ENCODE measurements at regions not wholly inside any gene's neighbourhood (a gene's known extent, or its start where the extent isn't known, plus 50 kb on each side); places are given as distances from the start of the nearest gene placed in this dataset.
"Not testable (repeated sequence)": the region's sequence is repeated elsewhere in the genome, so short reads cannot be mapped to it uniquely, and the experiment has no call there.

GRCh38 chrX:8027827-8028226 is 100.6 kb upstream of the PNPLA4 start:
- no peak for DNase-seq (ENCODE audit: low read depth in 2 of 2)

- no peak for DNase-seq (ENCODE audit: low read depth in 2 of 2)
Measured at GRCh38 chrX:8025705-8026104, 98.5 kb upstream of the PNPLA4 start.

DNA sequence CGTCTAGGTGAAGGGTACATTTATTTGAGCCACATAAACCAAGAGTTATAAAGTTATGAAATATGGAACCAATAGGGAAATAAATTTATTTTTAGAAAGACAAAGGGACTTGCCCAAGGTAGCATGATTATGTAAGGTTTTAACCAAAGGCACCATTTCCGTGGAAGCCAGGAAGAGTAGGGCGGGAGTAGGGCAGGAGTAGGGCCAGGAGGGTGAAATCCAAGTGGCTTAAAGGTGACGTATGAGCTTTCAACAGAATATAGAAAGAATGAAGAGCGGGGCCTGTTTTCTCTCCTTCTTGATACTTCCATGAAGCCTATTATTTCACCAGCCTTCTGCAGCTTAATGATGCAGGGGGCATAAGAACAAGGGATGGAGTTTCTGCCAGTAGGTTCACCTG is 91.7 kb upstream of the PNPLA4 start:
- DNase-seq (ENCODE audit: low read depth in 2 of 2) = no peak

- no peak for DNase-seq (ENCODE audit: low read depth in 2 of 2)
Measured at GRCh38 chrX:8010105-8010504, 82.9 kb upstream of the PNPLA4 start.

GRCh38 chrX:8005678-8006347 is 78.6 kb upstream of the PNPLA4 start:
- no peak for DNase-seq (ENCODE audit: low read depth in 2 of 2)

DNA sequence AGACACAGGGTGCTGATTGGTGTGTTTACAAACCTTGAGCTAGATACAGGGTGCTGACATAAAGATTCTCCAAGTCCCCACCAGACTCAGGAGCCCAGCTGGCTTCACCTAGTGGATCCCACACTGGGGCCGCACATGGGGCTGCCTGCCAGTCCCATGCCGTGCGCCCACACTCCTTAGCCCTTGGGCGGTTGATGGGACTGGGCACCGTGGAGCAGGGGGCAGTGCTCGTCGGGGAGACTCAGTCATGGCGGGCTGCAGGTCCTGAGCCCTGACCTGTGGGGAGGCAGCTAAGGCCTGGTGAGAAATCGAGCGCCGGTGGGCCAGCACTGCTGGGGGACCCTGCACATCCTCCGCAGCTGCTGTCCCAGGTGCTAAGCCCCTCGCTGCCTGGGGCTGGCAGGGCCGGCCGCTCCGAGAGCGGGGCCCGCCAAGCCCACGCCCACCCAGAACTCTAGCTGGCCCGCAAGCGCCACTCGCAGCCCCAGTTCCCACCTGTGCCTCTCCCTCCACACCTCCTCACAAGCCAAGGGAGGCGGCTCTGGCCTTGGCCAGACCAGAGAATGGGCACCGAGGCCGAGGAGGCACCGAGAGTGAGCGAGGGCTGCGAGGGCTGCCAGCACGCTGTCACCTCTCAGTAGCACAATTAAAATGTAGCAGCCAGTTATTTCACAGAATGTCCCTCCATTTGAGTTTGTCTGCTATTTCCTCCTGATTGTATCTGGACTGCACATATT is 76.1 kb upstream of the PNPLA4 start:
- no peak for DNase-seq (ENCODE audit: low read depth in 2 of 2)

- DNase-seq (ENCODE audit: low read depth in 2 of 2) = no peak
Measured at GRCh38 chrX:7996851-7997250, 69.6 kb upstream of the PNPLA4 start.

DNA sequence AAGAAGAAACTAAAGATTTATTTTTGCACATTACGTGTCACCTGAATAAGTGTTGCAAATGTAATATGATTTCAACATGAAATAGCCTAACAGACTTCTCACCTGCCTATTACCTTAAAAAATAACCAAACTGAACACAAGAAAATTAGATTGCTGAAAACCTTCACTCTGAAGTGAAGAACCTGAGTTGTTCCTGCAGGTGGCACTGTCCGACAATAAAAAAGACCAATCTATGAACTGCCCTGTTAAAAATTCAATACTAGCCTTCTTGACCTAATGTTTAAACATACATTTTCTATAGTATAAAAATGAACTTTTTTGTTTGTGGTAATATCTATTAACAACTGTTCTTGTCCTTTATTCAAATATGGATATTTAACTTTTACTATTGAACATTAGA is 69.2 kb upstream of the PNPLA4 start:
- DNase-seq (ENCODE audit: low read depth in 2 of 2) = peak in 1 of 2 donors; percentile 1

DNA sequence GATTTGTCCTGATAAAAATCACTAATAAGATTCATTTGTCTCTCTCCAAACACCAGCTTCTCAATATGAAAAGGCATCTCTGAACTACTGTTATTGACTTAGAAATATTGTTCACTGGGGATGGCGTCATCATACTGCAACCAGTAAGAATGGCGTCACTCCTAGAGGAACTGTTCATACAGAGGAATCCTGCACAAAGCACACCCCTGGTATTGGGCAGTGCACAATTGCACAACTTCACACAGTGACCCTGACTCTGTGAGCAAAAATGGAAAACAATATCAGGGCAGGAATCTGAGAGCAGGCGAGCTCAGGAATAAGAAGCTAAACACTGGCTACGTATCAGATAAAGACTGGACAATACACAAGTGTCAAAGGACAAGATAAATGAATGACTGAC is 66.7 kb upstream of the PNPLA4 start:
- no peak for DNase-seq (ENCODE audit: low read depth in 2 of 2)

- DNase-seq (ENCODE audit: low read depth in 2 of 2) = not testable (repeated sequence)
Measured at GRCh38 chrX:7988013-7988759, 61.0 kb upstream of the PNPLA4 start.

DNA sequence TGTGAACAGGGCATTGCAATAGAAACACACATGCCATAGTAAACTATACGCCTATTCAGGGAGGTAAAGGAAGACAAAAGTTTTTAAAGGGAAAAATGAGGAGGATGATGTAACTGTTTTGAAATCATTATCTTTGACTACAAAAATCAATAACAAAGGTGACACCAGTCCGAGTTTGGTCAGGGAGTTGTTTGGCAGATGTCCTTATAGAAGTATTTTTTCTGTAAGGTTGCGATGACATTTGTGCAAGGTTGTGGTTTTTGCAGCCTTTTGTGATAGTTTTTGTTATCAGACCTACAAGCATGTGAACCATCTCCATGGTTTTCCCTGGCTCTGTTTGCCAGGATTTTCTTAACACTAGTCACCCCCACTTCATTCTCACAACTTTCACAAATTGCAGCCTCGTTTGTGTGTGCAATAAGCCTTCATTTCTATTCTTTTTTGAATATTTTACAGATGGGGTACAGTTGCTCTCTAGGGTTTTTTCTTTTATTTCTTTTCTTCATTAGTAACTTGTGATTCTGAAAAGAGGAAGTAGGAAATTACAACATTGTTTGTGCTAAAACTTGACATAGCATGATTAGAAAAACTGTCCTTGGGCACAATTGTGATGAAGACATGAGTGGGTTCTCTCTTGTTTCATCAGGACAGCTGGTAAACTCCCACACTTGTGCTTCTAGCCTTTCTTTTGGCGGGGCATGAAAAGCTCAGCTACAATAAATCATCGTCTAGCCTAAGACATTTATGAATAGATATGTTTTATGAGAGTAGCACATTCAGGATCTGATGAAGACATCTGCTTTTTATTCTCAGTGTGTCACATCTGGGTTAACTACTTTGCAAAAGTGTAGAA is 60.2 kb upstream of the PNPLA4 start:
- DNase-seq (ENCODE audit: low read depth in 2 of 2) = no peak

- not testable (repeated sequence) for DNase-seq (ENCODE audit: low read depth in 2 of 2)
Measured at GRCh38 chrX:7986738-7987137, 59.5 kb upstream of the PNPLA4 start.

DNA sequence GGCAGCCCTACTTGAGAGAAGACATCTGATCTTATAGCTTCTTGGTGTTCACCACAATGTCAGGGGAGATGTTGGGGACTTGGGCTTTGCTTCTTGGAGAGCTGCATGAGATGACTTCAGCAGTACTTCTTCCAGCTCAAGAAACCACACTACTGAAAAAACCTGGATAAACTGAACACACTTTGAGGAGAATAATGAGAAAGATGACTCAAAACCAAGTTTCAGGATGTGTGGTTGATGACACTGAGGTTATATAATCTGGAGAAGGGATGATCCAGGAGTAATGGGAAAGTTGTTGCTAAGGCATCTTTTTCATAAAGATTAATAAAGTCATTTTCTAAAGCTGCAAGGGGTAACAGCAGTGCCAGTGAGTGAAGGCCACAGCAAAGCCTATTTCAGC is 58.4 kb upstream of the PNPLA4 start:
- DNase-seq (ENCODE audit: low read depth in 2 of 2) = no peak

- no peak for DNase-seq (ENCODE audit: low read depth in 2 of 2)
Measured at GRCh38 chrX:7983581-7983980, 56.4 kb upstream of the PNPLA4 start.

Measured in activated CD8-positive, alpha-beta memory T cell treated with anti-CD3 and anti-CD28 coated beads for 4 hours (primary cell).